ENCODE measurements at regions not wholly inside any gene's neighbourhood (a gene's known extent, or its start where the extent isn't known, plus 50 kb on each side); places are given as distances from the start of the nearest gene placed in this dataset.
"Not testable (repeated sequence)": the region's sequence is repeated elsewhere in the genome, so short reads cannot be mapped to it uniquely, and the experiment has no call there.

DNA sequence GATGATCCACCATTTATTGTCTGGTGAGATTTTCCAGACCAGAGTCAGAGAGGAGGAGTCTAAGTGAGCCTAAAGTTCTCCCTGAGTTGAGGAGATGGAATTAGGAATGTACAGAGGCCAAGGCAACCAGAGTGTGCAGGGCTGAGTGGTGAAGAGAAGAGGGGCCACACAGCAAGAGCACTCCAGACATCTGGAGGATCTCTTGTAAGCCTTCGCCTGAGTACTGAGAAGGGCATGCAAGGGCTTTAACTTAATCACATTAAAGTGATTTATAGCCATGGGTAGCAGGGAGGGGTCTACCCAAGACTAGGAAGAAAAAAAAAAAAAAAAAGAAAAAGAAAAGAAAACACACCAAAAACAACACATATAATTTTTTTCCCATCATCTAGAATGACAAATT is 1190.4 kb downstream of the GATA3 start:
- FAIRE-seq (no peak), DNase-seq (ENCODE audit: low spot score) (no peak)

DNA sequence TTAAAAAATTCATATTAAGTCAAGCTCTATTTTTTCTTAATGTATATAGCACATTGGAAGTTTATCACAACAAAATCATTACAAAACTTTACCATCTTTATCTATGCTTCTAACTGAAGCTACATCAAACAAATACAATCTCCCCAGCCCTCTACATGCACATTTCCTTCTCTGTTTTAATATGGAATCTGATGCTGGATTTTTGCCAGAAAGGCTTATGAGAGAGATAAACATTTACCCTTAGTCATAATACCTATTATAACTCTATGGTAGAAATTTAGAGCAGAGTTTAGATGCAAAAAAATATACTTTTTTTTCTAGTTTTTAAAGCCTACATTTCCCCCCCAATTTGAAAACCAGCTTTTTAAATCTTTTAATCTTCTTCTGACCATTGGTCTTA is 1198.6 kb downstream of the GATA3 start:
- peak; percentile 25 for DNase-seq (ENCODE audit: low spot score)
- FAIRE-seq: peak; percentile 73

DNA sequence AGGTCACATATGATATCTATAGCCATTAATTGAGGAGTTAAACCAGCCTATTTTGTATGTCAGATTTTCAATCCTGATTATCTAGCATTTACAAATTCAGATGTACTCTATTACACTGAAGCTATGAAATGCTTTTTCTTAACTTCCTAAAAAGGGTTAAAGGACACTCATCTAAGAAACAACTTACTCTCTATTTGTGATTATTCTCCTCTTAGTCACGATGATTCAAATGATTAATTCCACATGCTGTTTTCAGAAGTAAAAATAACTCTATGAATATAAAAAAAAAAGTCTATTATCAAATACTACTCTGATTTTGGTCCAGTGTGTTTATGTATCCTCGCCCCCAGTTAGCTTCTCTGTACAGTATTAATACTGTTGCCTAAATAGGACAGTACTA is 1199.9 kb downstream of the GATA3 start:
- DNase-seq (ENCODE audit: low spot score) (peak; percentile 12), FAIRE-seq (peak; percentile 81)

DNA sequence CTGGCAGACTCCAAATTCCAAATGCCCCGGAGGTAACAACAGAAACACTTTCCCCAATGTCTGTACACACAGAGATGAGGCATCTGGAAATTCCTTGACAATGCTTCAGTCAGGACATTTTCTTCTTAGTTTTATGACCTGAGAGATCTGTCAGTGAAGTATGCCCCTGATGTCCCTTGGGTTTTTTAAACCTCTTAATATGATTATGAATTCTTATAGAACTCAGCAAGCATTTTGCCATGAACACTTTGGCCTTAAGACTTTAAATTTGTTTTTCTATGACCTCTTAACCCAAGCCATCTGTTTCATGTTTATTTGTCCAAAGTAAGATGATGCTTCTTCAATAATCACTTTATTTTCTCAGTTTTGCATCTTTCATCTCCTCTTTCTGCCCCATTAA is 1206.2 kb downstream of the GATA3 start:
- DNase-seq (ENCODE audit: low spot score): no peak
- FAIRE-seq: no peak

DNA sequence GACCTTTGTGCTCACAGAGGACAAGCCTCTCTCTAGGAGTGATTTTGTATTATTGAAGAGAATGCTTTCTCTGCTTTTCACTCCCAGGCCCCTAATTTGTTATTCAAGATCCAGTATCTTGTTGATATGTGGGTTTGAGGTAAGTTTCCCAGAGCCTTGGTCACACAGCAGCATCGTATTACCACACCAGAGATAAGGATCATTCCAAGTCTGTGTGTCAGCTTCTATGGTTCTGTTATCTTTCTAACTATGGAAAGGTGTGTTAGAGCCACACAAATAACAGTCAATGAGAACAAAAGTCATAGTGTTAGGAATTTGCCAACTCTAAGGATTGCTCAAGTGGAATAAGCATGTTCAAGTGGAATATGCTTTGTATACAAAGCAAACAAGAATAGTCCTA is 1208.3 kb downstream of the GATA3 start:
- FAIRE-seq: no peak

DNA sequence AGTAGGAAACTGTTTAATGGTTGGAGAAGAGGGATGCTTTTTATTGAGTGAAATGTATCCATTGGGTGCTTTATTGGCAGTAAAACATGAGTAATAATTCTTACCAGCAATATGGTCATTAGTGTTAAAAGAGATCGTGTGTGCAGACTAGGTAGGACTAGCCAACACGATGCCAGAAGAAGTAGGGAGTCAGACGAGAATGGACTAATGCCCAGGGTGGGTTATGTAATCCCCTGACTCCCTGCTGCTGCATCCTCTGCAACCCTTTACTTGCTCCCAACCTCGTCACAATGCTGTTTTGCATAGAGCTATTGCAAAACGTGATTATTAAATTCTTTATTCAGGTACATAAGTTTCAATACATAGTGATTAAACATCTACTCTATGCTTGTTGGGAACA is 1213.7 kb downstream of the GATA3 start:
- FAIRE-seq: no peak
- no peak for DNase-seq (ENCODE audit: low spot score)

More for the DNA sequence above, 1208.3 kb downstream of the GATA3 start:
- no peak for DNase-seq (ENCODE audit: low spot score)

DNA sequence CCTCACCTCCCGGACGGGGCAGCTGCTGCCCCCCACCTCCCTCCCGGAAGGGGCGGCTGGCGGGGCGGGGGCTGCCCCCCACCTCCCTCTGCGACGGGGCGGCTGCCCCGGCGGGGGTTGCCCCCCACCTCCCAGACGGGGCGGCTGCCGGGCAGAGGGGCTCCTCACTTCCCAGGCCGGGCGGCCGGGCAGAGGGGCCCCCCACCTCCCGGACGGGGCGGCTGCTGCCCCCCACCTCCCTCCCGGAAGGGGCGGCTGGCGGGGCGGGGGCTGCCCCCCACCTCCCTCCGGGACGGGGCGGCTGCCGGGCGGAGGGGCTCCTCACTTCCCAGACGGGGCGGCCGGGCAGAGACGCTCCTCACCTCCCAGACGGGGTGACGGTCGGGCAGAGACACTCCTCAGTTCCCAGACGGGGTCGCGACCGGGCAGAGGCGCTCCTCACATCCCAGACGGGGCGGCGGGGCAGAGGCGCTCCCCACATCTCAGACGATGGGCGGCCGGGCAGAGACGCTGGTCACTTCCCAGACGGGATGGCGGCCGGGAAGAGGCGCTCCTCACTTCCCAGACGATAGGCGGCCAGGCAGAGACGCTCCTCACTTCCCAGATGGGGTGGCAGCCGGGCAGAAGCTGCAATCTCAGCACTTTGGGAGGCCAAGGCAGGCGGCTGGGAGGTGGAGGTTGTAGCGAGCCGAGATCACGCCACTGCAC is 1218.8 kb downstream of the GATA3 start:
- DNase-seq (ENCODE audit: low spot score); FAIRE-seq: not testable (repeated sequence)

DNA sequence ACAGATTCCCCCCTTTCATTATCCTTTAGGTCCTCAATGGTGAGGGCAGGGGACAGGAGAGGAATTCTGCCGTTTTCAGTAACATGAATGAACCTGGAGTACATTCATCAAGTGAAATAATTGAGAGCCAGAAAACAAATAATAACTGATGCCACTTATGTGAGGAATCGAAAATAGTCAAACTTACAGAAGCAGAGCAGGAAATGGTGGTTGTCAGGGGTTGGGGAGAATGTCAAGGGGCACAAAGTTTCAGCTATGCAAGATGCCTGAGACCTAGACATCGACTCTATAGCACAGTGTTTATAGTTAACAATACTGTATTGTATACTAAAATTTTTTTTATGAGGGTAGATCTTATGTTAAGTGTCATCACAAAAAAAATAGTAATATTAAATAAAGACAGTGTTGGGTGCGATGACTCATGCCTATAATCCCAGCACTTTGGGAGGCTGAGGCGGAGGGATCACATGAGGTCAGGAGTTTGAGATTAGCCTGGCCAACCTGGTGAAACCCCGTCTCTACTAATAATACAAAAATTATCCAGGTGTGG is 1219.8 kb downstream of the GATA3 start:
- no peak for FAIRE-seq

DNA sequence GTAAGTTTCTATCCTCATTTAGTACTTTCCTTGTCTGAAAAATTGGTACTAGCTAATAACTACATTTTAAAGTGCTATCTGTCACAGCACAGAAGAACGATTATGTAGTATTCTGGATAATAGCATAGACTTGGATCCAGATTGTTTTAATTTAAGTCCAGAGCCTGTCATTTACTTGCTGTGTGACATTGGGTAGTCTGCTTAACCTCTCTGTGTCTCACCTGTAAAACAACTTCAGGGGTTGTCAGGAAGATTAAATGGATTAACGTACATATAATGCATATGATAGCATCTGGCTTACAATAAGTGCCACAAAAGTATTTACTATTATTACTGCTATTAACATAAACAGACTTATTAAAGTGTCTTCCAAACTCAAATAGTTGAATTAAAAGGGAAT is 1221.4 kb downstream of the GATA3 start:
- DNase-seq (ENCODE audit: low spot score) (no peak), FAIRE-seq (no peak)

More for the DNA sequence above, 1219.8 kb downstream of the GATA3 start:
- no peak for DNase-seq (ENCODE audit: low spot score)

DNA sequence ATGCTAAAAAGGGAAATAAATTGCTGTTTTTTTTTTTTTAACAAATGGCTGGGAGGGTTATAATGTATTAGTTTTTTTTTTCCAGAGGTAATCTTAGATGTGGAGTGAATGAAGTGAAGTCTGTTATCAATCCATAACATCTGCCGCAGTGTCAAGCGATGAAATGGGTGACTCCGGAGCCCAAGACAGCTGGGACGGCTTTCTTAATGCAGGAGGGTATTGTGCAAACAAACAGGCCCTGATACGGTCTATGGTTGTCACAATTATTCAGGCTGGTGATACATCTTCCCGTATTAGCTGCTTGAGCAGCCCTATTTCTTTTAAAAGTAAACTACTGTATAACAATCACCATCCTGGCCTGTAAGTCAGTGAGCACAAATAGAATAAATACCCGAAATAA is 1231.2 kb downstream of the GATA3 start:
- FAIRE-seq: no peak
- no peak for DNase-seq (ENCODE audit: low spot score)

DNA sequence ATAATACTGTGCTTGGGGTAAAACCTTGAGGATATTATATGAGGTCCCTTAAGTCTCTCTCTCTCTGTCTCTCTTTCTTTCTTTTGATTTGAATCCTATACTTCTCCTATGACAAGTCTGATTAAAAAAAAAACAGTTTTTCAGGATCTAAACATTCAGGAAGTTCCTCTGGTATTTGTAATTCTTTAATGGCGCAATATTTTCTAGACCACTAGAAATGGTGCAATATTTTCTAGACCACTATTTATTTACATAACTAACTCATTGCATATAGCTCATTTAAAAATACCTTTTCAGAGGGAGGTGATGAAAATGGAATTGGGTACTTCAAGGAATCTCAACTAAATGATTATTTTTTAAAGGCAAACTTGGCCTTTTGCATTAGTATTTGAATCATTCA is 1235.3 kb downstream of the GATA3 start:
- DNase-seq (ENCODE audit: low spot score) (no peak), FAIRE-seq (no peak)

DNA sequence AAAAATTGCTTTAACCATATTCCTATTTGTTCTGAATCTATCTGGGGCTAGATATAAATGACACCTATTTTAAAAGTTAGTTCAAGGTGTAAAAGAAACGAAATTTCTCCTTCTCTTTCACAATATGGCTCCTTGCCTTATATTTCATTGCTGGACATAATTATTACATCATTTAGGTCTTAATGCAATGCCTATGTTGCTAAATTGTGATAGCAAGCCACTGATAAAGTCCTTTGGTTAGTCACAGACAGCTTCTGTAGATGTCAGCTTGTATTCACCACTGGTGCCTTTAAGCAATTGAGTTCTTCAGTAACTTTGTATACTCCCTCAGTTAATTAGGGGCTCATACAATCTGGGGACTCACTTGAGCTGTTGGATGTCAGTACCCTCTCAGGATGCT is 1236.6 kb downstream of the GATA3 start:
- FAIRE-seq: no peak
- no peak for DNase-seq (ENCODE audit: low spot score)

DNA sequence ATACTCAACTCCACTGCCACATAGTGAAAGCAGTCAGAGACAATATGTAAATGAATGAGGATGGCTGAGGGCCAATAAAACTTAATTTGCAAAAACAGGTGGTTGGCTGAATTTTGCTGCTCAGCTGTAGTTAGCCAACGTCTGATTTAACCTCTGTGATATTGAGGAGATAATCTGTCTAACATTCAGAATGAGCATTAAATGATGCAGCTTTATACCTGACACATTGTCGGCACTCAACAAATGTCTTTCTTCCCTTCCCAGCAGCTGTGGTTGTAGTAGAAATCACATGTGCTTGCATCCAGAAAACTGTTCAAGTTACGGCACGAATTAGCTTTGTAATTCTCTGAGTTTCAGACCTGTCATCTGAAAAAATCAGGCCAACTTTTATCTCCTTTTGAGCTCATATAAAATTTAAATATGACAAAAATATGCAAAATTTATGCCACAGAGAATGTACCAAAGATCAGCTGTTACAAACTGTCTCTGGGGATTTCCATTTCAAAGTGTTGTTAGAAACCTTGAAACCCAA is 1239.7 kb downstream of the GATA3 start:
- DNase-seq (ENCODE audit: low spot score) (no peak), FAIRE-seq (no peak)

DNA sequence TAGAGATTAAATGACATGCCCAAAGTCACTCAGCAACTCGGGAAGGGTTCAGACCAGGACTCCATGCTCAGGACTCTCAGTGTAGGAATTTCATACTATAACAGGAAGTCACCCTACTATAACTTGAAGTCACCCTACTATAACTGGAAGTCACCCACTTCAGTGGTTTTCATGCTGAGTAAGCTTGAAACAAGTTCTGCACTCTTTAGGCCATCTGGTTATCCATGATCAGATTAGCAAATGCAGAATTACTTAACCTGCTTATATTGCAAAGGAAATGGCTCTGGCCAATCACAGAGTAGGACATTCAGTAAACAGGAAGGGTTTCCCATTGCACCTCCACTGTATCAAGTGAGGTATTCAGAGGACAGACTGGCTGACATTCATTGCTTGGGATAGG is 1240.4 kb downstream of the GATA3 start:
- FAIRE-seq (no peak), DNase-seq (ENCODE audit: low spot score) (no peak)

DNA sequence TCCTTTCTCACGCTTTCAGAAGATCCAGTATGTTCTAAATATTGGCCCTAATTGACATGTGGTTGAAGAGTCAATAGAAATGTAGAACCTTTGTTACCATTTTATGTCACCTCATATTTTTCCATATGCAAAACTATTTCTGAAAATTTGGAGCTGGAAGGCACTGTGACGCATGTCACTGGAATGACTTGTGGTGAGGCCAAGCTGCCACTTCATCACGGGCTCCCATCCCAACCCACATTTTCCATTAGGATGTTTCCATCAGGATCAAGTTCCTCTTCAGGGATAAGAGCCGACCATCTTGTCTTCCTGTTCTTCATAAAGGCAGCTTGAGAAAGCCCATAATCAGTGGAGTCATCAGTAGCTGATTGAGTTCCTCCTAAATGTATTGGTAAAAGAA is 1241.7 kb downstream of the GATA3 start:
- DNase-seq (ENCODE audit: low spot score) (no peak), FAIRE-seq (no peak)

DNA sequence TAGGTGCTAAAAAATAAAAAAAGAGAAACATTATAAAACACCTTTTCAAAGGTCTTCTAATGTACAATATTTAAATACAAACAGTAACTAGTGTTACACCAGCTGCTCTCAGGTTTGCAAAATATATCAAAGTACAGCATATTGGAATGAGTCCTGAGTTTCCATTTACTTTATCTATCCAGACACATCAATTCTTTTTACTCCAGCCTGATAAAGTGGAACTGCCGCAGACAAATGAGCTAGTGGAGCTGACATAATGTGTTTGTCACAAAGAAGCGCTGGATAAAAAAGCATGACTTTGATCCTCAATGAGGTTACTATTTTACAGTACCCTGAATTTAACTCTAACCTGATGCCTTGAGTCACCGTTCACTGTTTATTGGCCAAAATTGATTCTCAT is 1243.1 kb downstream of the GATA3 start:
- no peak for DNase-seq (ENCODE audit: low spot score)
- FAIRE-seq: no peak

DNA sequence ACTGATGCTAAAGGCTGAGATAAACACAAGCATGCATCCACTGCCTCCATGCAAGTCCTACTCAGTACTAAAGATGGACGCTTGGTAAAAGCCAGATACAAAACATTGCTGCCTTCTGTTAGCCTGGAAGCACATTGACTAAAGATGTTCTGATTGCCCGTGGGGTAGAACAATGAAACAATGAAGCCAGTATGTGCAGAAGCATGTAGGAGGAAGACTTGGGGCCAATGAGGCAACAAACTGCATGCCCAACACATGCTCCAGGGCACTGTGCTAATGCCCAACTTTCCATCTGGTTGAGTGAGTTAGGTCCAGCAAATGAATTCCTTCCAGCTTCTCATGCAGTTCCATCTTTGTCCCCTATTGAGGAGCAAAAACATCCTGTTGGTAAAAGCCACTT is 1245.5 kb downstream of the GATA3 start:
- FAIRE-seq (no peak), DNase-seq (ENCODE audit: low spot score) (no peak)

DNA sequence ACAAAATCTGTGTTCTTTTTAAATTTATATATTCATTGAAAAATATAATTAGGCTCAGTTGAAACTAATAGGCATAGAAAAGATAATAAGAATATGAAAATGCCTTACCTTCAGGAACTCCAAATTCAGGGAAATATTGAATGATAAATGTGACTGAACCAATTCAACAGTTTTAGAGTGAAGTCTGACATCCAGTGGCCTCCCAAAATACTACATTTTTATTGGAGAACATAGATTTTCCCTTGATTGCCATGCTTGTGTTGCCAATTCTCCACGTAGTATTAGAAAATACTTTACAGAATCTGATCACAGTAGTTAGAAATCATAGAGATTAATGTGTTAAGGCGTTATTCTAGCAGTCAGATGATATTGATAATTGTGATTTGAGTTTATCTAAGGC is 1246.7 kb downstream of the GATA3 start:
- FAIRE-seq (peak; percentile 64), DNase-seq (ENCODE audit: low spot score) (no peak)

DNA sequence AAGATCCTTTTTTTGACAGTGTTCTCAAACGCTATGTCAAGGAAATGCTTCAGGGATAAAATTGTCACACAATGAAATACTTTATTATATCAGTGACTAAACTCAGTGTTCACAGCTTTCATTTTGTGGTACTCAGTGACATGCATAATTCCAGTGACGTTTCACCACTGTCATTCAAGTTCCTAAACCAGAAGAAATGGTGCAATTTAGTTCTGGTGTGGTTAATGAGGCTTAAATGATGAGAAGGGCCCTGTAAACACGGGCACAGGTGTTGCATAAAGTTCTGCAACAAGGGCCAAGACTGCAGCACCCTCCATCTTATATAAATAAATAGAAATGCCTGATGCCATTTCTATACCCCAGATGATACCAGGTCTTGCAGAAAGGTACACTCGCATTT is 1247.1 kb downstream of the GATA3 start:
- FAIRE-seq (no peak), DNase-seq (ENCODE audit: low spot score) (no peak)

DNA sequence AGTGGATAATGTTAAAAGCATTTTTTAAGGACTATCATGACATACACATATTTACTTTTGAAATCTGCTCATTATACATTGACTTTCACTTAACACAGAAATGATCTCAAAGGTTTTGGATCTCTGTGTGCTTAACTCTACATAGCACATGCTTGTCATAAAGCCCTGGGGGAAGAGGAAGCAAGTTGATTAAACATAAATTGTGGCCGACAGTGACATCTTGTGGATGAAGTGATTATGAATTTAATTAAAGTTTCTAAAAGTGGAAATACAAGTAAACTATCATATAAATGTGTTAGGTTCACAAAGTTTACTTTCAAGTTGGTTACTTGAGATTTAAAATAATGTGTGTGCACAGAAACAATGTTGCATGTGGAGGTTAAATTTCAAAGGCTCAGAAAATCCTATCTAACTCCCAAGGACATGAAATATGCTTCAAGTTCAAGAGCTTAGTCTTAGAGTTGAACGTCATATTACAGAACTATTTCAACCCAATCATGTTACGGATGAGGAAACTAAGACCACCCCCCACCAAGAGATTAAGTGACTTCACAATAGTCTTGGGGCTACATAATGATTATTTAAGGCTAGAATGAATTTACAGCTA is 1247.8 kb downstream of the GATA3 start:
- DNase-seq (ENCODE audit: low spot score): peak; percentile 17
- peak; percentile 90 for FAIRE-seq

DNA sequence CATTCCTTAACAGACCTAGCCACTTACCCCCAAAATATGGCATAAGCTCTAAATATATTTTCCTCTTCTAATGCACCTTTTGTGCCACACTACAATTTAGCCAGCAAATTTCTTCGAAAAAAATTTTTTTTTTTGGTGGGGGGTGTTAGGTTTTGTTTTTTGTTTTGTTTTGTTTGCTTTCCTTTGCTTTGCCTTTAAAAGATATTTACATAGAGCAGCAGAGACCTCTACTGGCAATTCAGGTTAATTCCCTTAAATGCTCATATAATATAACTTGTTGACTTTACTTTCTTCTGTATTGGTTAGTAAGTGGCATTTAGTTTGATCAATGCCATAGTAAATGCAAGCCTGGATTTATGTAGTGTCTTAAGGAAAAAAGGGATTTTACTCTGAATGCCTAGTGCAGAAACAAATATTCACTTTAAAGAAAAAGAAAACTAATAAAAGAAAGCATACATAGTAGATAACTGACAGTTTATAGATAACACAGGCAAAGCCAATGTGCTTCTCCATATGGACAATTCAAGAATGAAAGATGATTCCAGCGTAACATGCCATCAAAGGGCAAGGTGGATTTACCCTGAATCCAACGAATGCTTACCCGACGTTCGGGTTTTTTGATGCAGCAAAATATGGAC is 1250.6 kb downstream of the GATA3 start:
- peak; percentile 24 for FAIRE-seq
- DNase-seq (ENCODE audit: low spot score): no peak

Data from RCC 7860 (cell line).